GM19395 (cell line): ENCODE measurements at regions not wholly inside any gene's neighbourhood (a gene's known extent, or its start where the extent isn't known, plus 50 kb on each side); places are given as distances from the start of the nearest gene placed in this dataset.
"Not testable (repeated sequence)": the region's sequence is repeated elsewhere in the genome, so short reads cannot be mapped to it uniquely, and the experiment has no call there.

ENCODE experiments used
- ATAC-seq: cut with Tn5 transposase; IDR thresholded peaks from one replicate; pipeline ENCODE4 v1.9.1; 2021; ENCODE audit warnings: mild to moderate bottlenecking, moderate library complexity; ENCODE audit not compliant: unreplicated experiment

GRCh38 chr1:198932351-198932991, 293.6 kb downstream of the PTPRC start:
- no peak for ATAC-seq

GRCh38 chr1:198933515-198934222, 294.8 kb downstream of the PTPRC start:
- ATAC-seq: no peak

- no peak for ATAC-seq
Measured at GRCh38 chr1:198934426-198934825, 295.6 kb downstream of the PTPRC start.

- peak; percentile 26 for ATAC-seq
Measured at GRCh38 chr1:198934901-198935305, 296.1 kb downstream of the PTPRC start.

- peak; percentile 51 for ATAC-seq
Measured at GRCh38 chr1:198935306-198935921, 296.6 kb downstream of the PTPRC start.

- no peak for ATAC-seq
Measured at GRCh38 chr1:198936371-198937083, 297.7 kb downstream of the PTPRC start.

GRCh38 chr1:198937231-198938031, 298.6 kb downstream of the PTPRC start:
- ATAC-seq: peak; percentile 91

GRCh38 chr1:198939286-198939685, 300.4 kb downstream of the PTPRC start:
- ATAC-seq: no peak

GRCh38 chr1:198939956-198940355, 301.1 kb downstream of the PTPRC start:
- ATAC-seq: no peak

GRCh38 chr1:198942466-198942865, 303.6 kb downstream of the PTPRC start:
- ATAC-seq: no peak

GRCh38 chr1:198943484-198944187, 304.8 kb downstream of the PTPRC start:
- no peak for ATAC-seq

- ATAC-seq: no peak
Measured at GRCh38 chr1:198947456-198947855, 308.6 kb downstream of the PTPRC start.

GRCh38 chr1:198948895-198949659, 310.2 kb downstream of the PTPRC start:
- ATAC-seq: no peak

GRCh38 chr1:198950036-198950435, 311.2 kb downstream of the PTPRC start:
- no peak for ATAC-seq

- ATAC-seq: no peak
Measured at GRCh38 chr1:198955085-198955484, 316.2 kb downstream of the PTPRC start.

GRCh38 chr1:198957044-198957443, 318.2 kb downstream of the PTPRC start:
- no peak for ATAC-seq

GRCh38 chr1:198959032-198959431, 320.2 kb downstream of the PTPRC start:
- ATAC-seq: no peak

GRCh38 chr1:198959676-198960075, 320.8 kb downstream of the PTPRC start:
- ATAC-seq: no peak

GRCh38 chr1:198963796-198964195, 325.0 kb downstream of the PTPRC start:
- not testable (repeated sequence) for ATAC-seq
